ENCODE measurements at regions not wholly inside any gene's neighbourhood (a gene's known extent, or its start where the extent isn't known, plus 50 kb on each side); places are given as distances from the start of the nearest gene placed in this dataset.

DNA sequence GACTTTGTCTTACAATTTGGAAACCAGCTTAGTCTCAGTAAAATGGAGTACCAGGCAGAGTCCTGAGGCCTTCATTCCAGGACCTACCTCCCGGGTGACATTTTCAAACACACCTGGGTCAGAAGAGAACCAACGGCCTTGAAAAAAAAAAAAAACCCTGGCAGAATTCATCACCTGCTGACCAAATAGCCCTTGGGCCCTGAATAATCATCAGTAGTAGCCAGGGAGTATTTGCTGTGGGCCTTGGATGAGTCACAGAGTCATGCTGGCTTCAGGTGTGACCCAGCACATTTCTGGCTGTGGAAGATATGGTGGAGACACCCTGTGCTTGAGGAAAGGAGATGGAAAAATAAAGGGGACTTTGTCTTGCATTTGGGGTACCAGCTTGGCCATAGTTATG, 92.2 kb downstream of the LPAR4 start:
- TF ChIP-seq CTCF (IDR thresholded peaks at IDR 0.05) (no peak), EP300 (IDR thresholded peaks at IDR 0.05) (no peak), POLR2A (IDR thresholded peaks at IDR 0.05) (no peak), POLR2AphosphoS5 (IDR thresholded peaks at IDR 0.05) (no peak)

All from upper lobe of left lung (tissue), 4 donors.